Lung (tissue), 11 donors: ENCODE measurements at regions not wholly inside any gene's neighbourhood (a gene's known extent, or its start where the extent isn't known, plus 50 kb on each side); places are given as distances from the start of the nearest gene placed in this dataset.
A peak's percentile ranks its signal among the peaks of the same experiment; 100 is the strongest.

Source experiments
- ATAC-seq: fragments of 200-7000 bp; cut with Tn5 transposase; one replicate; pipeline ENCODE4 v1.9.1; 2020; ENCODE audit warnings: moderate number of reproducible peaks; ENCODE audit not compliant: insufficient read depth, low FRiP score
- DNase-seq, 3 donors: peaks; one replicate each; pipeline ENCODE4 v3.0.0-alpha.2; 2013 to 2017
- H3K27ac ChIP-seq, 2 donors: one replicate each; pipeline ENCODE4 v1.5.1; 2013; ENCODE audit warnings: mild to moderate bottlenecking in 2 of 2, moderate library complexity in 2 of 2, control low read depth in 1 of 2, inconsistent platforms in 1 of 2, low read depth in 1 of 2, low read length in 1 of 2
- H3K27me3 ChIP-seq, 3 donors: one replicate each; pipeline ENCODE4 v1.5.1; 2013; ENCODE audit warnings: low read length in 2 of 3; ENCODE audit not compliant: control insufficient read depth in 3 of 3, insufficient read depth in 3 of 3
- H3K36me3 ChIP-seq, 4 donors: one replicate each; pipeline ENCODE4 v1.5.1; 2013; ENCODE audit warnings: low read length in 4 of 4, mild to moderate bottlenecking in 1 of 4, moderate library complexity in 1 of 4; ENCODE audit not compliant: control insufficient read depth in 4 of 4, insufficient read depth in 4 of 4
- H3K4me1 ChIP-seq, 5 donors: one replicate each; pipeline ENCODE4 v1.5.1; 2013; ENCODE audit warnings: low read length in 5 of 5, mild to moderate bottlenecking in 2 of 5, moderate library complexity in 1 of 5; ENCODE audit not compliant: control insufficient read depth in 5 of 5, insufficient read depth in 5 of 5
- H3K4me3 ChIP-seq: one replicate; pipeline ENCODE4 v1.5.1; 2013; ENCODE audit warnings: mild to moderate bottlenecking, control low read depth, moderate library complexity
- H3K9ac ChIP-seq, 2 donors: one replicate each; pipeline ENCODE4 v1.5.1; 2013; ENCODE audit warnings: low read length in 2 of 2, control low read depth in 1 of 2; ENCODE audit not compliant: insufficient read depth in 1 of 2
- H3K9me3 ChIP-seq, 4 donors: one replicate each; pipeline ENCODE4 v1.5.1; 2013; ENCODE audit warnings: low read length in 3 of 4, mild to moderate bottlenecking in 1 of 4, moderate library complexity in 1 of 4; ENCODE audit not compliant: control insufficient read depth in 4 of 4, insufficient read depth in 3 of 4
- WGBS, 2 donors: extraction: QIAGEN DNeasy Blood & Tissue Kit; methylation state at CpG; one replicate each; pipeline ENCODE4 v1.1.7; 2013; 5-methylcytosine and 5-hydroxymethylcytosine counted together
- TF ChIP-seq, protein P1 (sequence below): IDR thresholded peaks from 2 replicates; pipeline ENCODE4 v1.5.1; 2012; ENCODE audit warnings: mild to moderate bottlenecking; ENCODE audit errors: control extremely low read depth, extremely low read depth
- donor health status: control.
- donor health status: control.
- donor health status: Bipolar disorder and iron deficiency.
- donor health status: healthy.
- donor health status: DM: yes; HTN: yes; CAD: no.

DNA sequence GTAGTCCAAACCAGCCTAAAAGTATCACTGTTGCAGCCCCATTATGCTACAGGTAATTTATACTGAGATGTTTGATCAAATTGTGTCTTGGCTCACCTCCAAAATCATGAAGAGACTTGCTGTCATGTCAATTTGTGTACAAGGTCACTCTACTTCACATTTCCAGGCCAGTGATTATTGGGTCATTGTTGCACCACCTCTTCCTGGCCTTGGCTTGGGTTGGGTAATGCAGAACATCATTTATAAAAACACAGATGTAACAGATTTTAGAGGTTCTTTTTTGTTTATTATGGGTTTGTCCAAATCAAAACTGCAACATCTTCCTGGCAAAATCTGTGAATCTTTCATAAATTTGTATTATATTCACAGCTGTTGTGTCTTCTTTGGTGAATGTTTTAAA is 459.5 kb downstream of the ANKRD50 start:
- Histone ChIP-seq H3K4me1 (no peaks in the 10 kb centered on the region), H3K27me3 (no peaks in the 10 kb centered on the region), H3K36me3 (no peaks in the 10 kb centered on the region), H3K27ac (no peak overlapping the region), H3K9me3 (no peaks in the 10 kb centered on the region), H3K4me3 (no peak overlapping the region), H3K9ac (no peak overlapping the region)
- DNase-seq (no peak), ATAC-seq (no peak)
- TF ChIP-seq, protein P1, sequence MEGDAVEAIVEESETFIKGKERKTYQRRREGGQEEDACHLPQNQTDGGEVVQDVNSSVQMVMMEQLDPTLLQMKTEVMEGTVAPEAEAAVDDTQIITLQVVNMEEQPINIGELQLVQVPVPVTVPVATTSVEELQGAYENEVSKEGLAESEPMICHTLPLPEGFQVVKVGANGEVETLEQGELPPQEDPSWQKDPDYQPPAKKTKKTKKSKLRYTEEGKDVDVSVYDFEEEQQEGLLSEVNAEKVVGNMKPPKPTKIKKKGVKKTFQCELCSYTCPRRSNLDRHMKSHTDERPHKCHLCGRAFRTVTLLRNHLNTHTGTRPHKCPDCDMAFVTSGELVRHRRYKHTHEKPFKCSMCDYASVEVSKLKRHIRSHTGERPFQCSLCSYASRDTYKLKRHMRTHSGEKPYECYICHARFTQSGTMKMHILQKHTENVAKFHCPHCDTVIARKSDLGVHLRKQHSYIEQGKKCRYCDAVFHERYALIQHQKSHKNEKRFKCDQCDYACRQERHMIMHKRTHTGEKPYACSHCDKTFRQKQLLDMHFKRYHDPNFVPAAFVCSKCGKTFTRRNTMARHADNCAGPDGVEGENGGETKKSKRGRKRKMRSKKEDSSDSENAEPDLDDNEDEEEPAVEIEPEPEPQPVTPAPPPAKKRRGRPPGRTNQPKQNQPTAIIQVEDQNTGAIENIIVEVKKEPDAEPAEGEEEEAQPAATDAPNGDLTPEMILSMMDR, result no peak

- 21 to 27% methylated on average over 7 of the region's 7 CpGs for WGBS, 2 donors
- Histone ChIP-seq H3K36me3 (no peaks in the 10 kb centered on the region), H3K27ac (no peak overlapping the region), H3K27me3 (no peaks in the 10 kb centered on the region), H3K9ac (no peak overlapping the region), H3K4me3 (no peak overlapping the region), H3K4me1 (peaks cover 0 to 3% (median 0%) of the 10 kb centered on the region in 5 donors), H3K9me3 (no peaks in the 10 kb centered on the region)
- peak; percentile 82 to 94 (median 90) for DNase-seq
- peak; percentile 86 for ATAC-seq
- TF ChIP-seq, protein P1, result peak; percentile 53
Observed at GRCh38 chr4:124262211-124263179, 450.0 kb downstream of the ANKRD50 start.

DNA sequence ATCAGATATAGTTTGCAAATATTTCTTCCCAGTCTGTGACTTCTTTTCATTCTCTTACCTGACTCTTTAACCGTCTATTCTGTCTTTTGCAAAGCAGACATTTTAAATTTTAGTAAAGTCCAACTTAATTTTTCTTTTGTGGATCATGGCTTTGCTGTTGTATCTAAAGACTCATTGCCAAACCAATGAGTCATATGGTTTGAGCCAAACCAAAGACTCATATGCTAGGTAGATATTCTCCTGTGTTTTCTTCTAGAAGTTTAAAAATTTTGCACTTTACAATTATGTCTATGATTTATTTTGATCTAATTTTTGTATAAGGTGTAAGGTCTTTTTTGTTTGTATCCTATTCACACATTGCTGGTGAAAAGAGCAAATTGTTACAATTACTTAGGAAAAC is 446.8 kb downstream of the ANKRD50 start:
- Histone ChIP-seq H3K9ac (no peak overlapping the region), H3K27ac (no peak overlapping the region), H3K27me3 (no peaks in the 10 kb centered on the region), H3K4me3 (no peak overlapping the region), H3K4me1 (peaks cover 0 to 3% (median 0%) of the 10 kb centered on the region in 5 donors), H3K9me3 (no peaks in the 10 kb centered on the region), H3K36me3 (no peaks in the 10 kb centered on the region)
- DNase-seq, result no peak
- 91 to 100% methylated on average over 1 of the region's 1 CpG for WGBS, 2 donors
- no peak for ATAC-seq
- TF ChIP-seq, protein P1, result no peak
